OCI-LY1 (cell line): ENCODE measurements at regions not wholly inside any gene's neighbourhood (a gene's known extent, or its start where the extent isn't known, plus 50 kb on each side); places are given as distances from the start of the nearest gene placed in this dataset.

Experiments used
- H2AFZ ChIP-seq: fragments of 200-600 bp; sonication (generic), shearing (Covaris generic); 2 replicates; pipeline ENCODE4 v1.6.0; 2014; ENCODE audit warnings: antibody characterized with exemption, mild to moderate bottlenecking, low read length
- H3F3A ChIP-seq: fragments of 200-600 bp; sonication (generic), shearing (Covaris generic); 2 replicates; pipeline ENCODE4 v1.6.0; 2014; ENCODE audit warnings: mild to moderate bottlenecking, antibody characterized with exemption, low read length, moderate library complexity; ENCODE audit not compliant: insufficient read depth
- H3K27ac ChIP-seq: fragments of 200-600 bp; sonication (generic); 2 replicates; pipeline ENCODE4 v1.5.1; 2014; ENCODE audit warnings: low read length, mixed run types, mild to moderate bottlenecking, low read depth; ENCODE audit not compliant: poor library complexity, severe bottlenecking
- H3K27me3 ChIP-seq: fragments of 200-600 bp; sonication (generic); 2 replicates; pipeline ENCODE4 v1.6.0; 2014; ENCODE audit warnings: antibody characterized with exemption, mild to moderate bottlenecking, low read length, moderate library complexity; ENCODE audit not compliant: insufficient read depth
- H3K36me3 ChIP-seq: fragments of 200-600 bp; sonication (generic); 2 replicates; pipeline ENCODE4 v1.6.1; 2014; ENCODE audit warnings: mild to moderate bottlenecking, antibody characterized with exemption, low read length, moderate library complexity, mixed read lengths; ENCODE audit not compliant: insufficient read depth
- H3K4me1 ChIP-seq: fragments of 200-600 bp; sonication (generic); 2 replicates; pipeline ENCODE4 v1.5.1; 2014; ENCODE audit warnings: mild to moderate bottlenecking, low read length, moderate library complexity; ENCODE audit not compliant: insufficient read depth, severe bottlenecking
- H3K4me2 ChIP-seq: fragments of 200-600 bp; sonication (generic), shearing (Covaris generic); 2 replicates; pipeline ENCODE4 v1.6.1; 2014; ENCODE audit warnings: low read length
- H3K4me3 ChIP-seq: fragments of 200-600 bp; sonication (generic); 2 replicates; pipeline ENCODE4 v1.5.1; 2014; ENCODE audit warnings: low read length, low read depth, mild to moderate bottlenecking, mixed read lengths; ENCODE audit not compliant: poor library complexity, severe bottlenecking
- H3K79me2 ChIP-seq: fragments of 200-600 bp; shearing (Covaris generic); 2 replicates; pipeline ENCODE4 v1.6.1; 2016; ENCODE audit warnings: mixed run types, low read length, mixed read lengths; ENCODE audit not compliant: insufficient read depth
- H3K9ac ChIP-seq: fragments of 200-600 bp; sonication (generic), shearing (Covaris generic); 2 replicates; pipeline ENCODE4 v1.6.1; 2014; ENCODE audit warnings: mild to moderate bottlenecking, low read length, mixed read lengths
- H3K9me2 ChIP-seq: fragments of 200-600 bp; sonication (generic), shearing (Covaris generic); 2 replicates; pipeline ENCODE4 v1.6.1; 2014; ENCODE audit warnings: low read depth, mild to moderate bottlenecking, low read length, mixed read lengths
- H3K9me3 ChIP-seq: fragments of 200-600 bp; shearing (Covaris generic); 2 replicates; pipeline ENCODE4 v1.6.1; 2014; ENCODE audit warnings: low read length, mixed read lengths
- H4K20me1 ChIP-seq: fragments of 200-600 bp; sonication (generic), shearing (Covaris generic); 2 replicates; pipeline ENCODE4 v1.6.0; 2016; ENCODE audit warnings: mild to moderate bottlenecking, low read length; ENCODE audit not compliant: insufficient read depth
- CTCF ChIP-seq: fragments of 200-600 bp; sonication (generic), shearing (Covaris generic); IDR thresholded peaks from 2 replicates; pipeline ENCODE4 v1.5.1; 2017; ENCODE audit warnings: mild to moderate bottlenecking, antibody characterized with exemption, low read length, moderate library complexity, mixed read lengths
- EZH2 ChIP-seq: fragments of 200-600 bp; sonication (generic), shearing (Covaris generic); IDR thresholded peaks from 2 replicates; pipeline ENCODE4 v1.8.0; 2017; ENCODE audit warnings: borderline replicate concordance, mixed run types, mild to moderate bottlenecking, antibody characterized with exemption, low read length, moderate library complexity, mixed read lengths

GRCh38 chr3:90026406-90026805 lies 919.0 kb downstream of the EPHA3 start:
- no peaks in the 10 kb centered on the region for H3K79me2 ChIP-seq
- no peaks in the 10 kb centered on the region for H3K9me3 ChIP-seq
- no peaks in the 10 kb centered on the region for H3F3A ChIP-seq
- no peak overlapping the region for H2AFZ ChIP-seq
- no peak overlapping the region for H3K27ac ChIP-seq
- H3K36me3 ChIP-seq = no peaks in the 10 kb centered on the region
- no peak overlapping the region for H3K4me3 ChIP-seq
- no peak overlapping the region for H3K4me2 ChIP-seq
- no peaks in the 10 kb centered on the region for H3K27me3 ChIP-seq
- no peaks in the 10 kb centered on the region for H3K9me2 ChIP-seq
- H3K9ac ChIP-seq = no peak overlapping the region
- H4K20me1 ChIP-seq = no peaks in the 10 kb centered on the region
- TF ChIP-seq EZH2 (no peak), CTCF (no peak)
- no peaks in the 10 kb centered on the region for H3K4me1 ChIP-seq

- H3K9ac ChIP-seq = no peak overlapping the region
- H3K9me2 ChIP-seq = no peaks in the 10 kb centered on the region
- H3F3A ChIP-seq = no peaks in the 10 kb centered on the region
- H3K27ac ChIP-seq = no peak overlapping the region
- no peaks in the 10 kb centered on the region for H3K27me3 ChIP-seq
- no peak overlapping the region for H3K4me3 ChIP-seq
- no peaks in the 10 kb centered on the region for H3K79me2 ChIP-seq
- no peak for TF ChIP-seq CTCF
- no peak for TF ChIP-seq EZH2
- H3K9me3 ChIP-seq = no peaks in the 10 kb centered on the region
- no peaks in the 10 kb centered on the region for H4K20me1 ChIP-seq
- no peaks in the 10 kb centered on the region for H3K36me3 ChIP-seq
- H3K4me1 ChIP-seq = no peaks in the 10 kb centered on the region
- no peak overlapping the region for H3K4me2 ChIP-seq
- no peak overlapping the region for H2AFZ ChIP-seq
These were observed 923.7 kb downstream of the EPHA3 start for GRCh38 chr3:90031121-90031520.

GRCh38 chr3:90032980-90033641 lies 925.7 kb downstream of the EPHA3 start:
- H3K79me2 ChIP-seq = no peaks in the 10 kb centered on the region
- H3K36me3 ChIP-seq = no peaks in the 10 kb centered on the region
- TF ChIP-seq EZH2 (no peak), CTCF (no peak)
- H3K27me3 ChIP-seq = no peaks in the 10 kb centered on the region
- no peaks in the 10 kb centered on the region for H3F3A ChIP-seq
- H3K4me2 ChIP-seq = no peak overlapping the region
- no peaks in the 10 kb centered on the region for H3K9me2 ChIP-seq
- no peak overlapping the region for H3K4me3 ChIP-seq
- no peak overlapping the region for H3K27ac ChIP-seq
- H3K4me1 ChIP-seq = no peaks in the 10 kb centered on the region
- H2AFZ ChIP-seq = no peak overlapping the region
- no peak overlapping the region for H3K9ac ChIP-seq
- no peaks in the 10 kb centered on the region for H4K20me1 ChIP-seq
- no peaks in the 10 kb centered on the region for H3K9me3 ChIP-seq
